SK-N-SH (cell line): ENCODE measurements at regions not wholly inside any gene's neighbourhood (a gene's known extent, or its start where the extent isn't known, plus 50 kb on each side); places are given as distances from the start of the nearest gene placed in this dataset.
A peak's percentile ranks its signal among the peaks of the same experiment; 100 is the strongest.

Experiments
- CTCF ChIA-PET: fragments of 300-600, 350-600 bp; formaldehyde crosslinking; extraction: SDS; loops from one replicate; lab custom pipeline; 2021; lab: Yijun Ruan, JAX
- POLR2A ChIA-PET: fragments of 350-600 bp; sonication (Branson Sonifier 250); formaldehyde crosslinking; extraction: SDS; loops from one replicate; lab custom pipeline; 2020; ENCODE audit warnings: antibody characterized with exemption, inconsistent platforms; lab: Yijun Ruan, JAX
- DNase-seq: peaks from one replicate; pipeline ENCODE4 v3.0.0; 2012
- H2AFZ ChIP-seq: fragments of 200-600 bp; sonication (generic); 2 replicates; pipeline ENCODE4 v1.8.1; 2016; ENCODE audit warnings: antibody characterized with exemption, mild to moderate bottlenecking, low read depth
- H3F3A ChIP-seq: fragments of 200-600 bp; sonication (generic); replicated peaks from 2 replicates; pipeline ENCODE3; 2016; ENCODE audit warnings: antibody characterized with exemption, mild to moderate bottlenecking; ENCODE audit not compliant: insufficient read depth
- H3K27ac ChIP-seq, 2 experiments: fragments of 200-500 bp in 1 of 2; fragments of 200-600 bp in 1 of 2; sonication (Bioruptor generic) in 1 of 2; sonication (generic), shearing (Covaris generic) in 1 of 2; 2 replicates each; pipeline versions ENCODE4 v1.5.1 to v1.6.1; 2014 to 2016; ENCODE audit warnings: low read depth in 2 of 2, inconsistent platforms in 1 of 2, low read length in 1 of 2, mild to moderate bottlenecking in 1 of 2, mixed read lengths in 1 of 2
- H3K27me3 ChIP-seq: fragments of 200-600 bp; sonication (generic), shearing (Covaris generic); 2 replicates; pipeline ENCODE4 v1.6.1; 2016; ENCODE audit warnings: mixed run types; ENCODE audit not compliant: insufficient read depth
- H3K36me3 ChIP-seq, 2 experiments: fragments of 200-500 bp in 1 of 2; fragments of 200-600 bp in 1 of 2; sonication (Bioruptor generic) in 1 of 2; sonication (generic) in 1 of 2; replicated peaks in 1 of 2; 2 replicates each; pipeline versions ENCODE3 to v1.5.1; 2014 to 2016; ENCODE audit warnings: low read length in 1 of 2, mild to moderate bottlenecking in 1 of 2; ENCODE audit not compliant: insufficient read depth in 2 of 2, control insufficient read depth in 1 of 2
- H3K4me1 ChIP-seq, 2 experiments: fragments of 200-500 bp in 1 of 2; fragments of 200-600 bp in 1 of 2; sonication (Bioruptor generic) in 1 of 2; sonication (generic), shearing (Covaris generic) in 1 of 2; 2 replicates each; pipeline versions ENCODE4 v1.5.1 to v1.6.1; 2014 to 2016; ENCODE audit warnings: low read depth in 1 of 2, low read length in 1 of 2, mixed run types in 1 of 2; ENCODE audit not compliant: insufficient read depth in 2 of 2, control insufficient read depth in 1 of 2
- H3K4me2 ChIP-seq: fragments of 200-600 bp; sonication (generic), shearing (Covaris generic); 2 replicates; pipeline ENCODE4 v1.6.1; 2017; ENCODE audit warnings: mixed run types
- H3K4me3 ChIP-seq, 2 experiments: fragments of 200-500 bp in 1 of 2; fragments of 200-600 bp in 1 of 2; sonication (Bioruptor generic) in 1 of 2; sonication (generic), shearing (Covaris generic) in 1 of 2; 2 replicates each; pipeline versions ENCODE4 v1.5.1 to v1.8.1; 2014 to 2016; ENCODE audit warnings: low read depth in 2 of 2, inconsistent platforms in 1 of 2, low read length in 1 of 2, mild to moderate bottlenecking in 1 of 2, mixed read lengths in 1 of 2, moderate library complexity in 1 of 2
- H3K79me2 ChIP-seq: fragments of 200-600 bp; sonication (generic); 2 replicates; pipeline ENCODE4 v1.8.1; 2017; ENCODE audit warnings: mild to moderate bottlenecking; ENCODE audit not compliant: insufficient read depth
- H3K9ac ChIP-seq: fragments of 200-600 bp; sonication (generic); 2 replicates; pipeline ENCODE4 v1.6.1; 2017; ENCODE audit warnings: mixed run types
- H3K9me2 ChIP-seq: fragments of 200-600 bp; sonication (generic); 2 replicates; pipeline ENCODE4 v1.6.1; 2017; ENCODE audit warnings: mixed run types
- H3K9me3 ChIP-seq: fragments of 200-600 bp; sonication (generic); 2 replicates; pipeline ENCODE4 v1.6.1; 2017; ENCODE audit warnings: mixed run types, mild to moderate bottlenecking, moderate library complexity
- H4K20me1 ChIP-seq: fragments of 200-600 bp; sonication (generic); 2 replicates; pipeline ENCODE4 v1.6.1; 2017; ENCODE audit warnings: mild to moderate bottlenecking, mixed run types; ENCODE audit not compliant: insufficient read depth
- CHD2 ChIP-seq: fragments of 150-350 bp; IDR thresholded peaks from 2 replicates; pipeline ENCODE4 v1.6.1; 2018; ENCODE audit warnings: low read length; ENCODE audit not compliant: partially characterized antibody
- ELF1 ChIP-seq: IDR thresholded peaks from 2 replicates; pipeline ENCODE4 v1.4.0; 2012
- EP300 ChIP-seq, 2 experiments: IDR thresholded peaks; 2 replicates each; pipeline versions ENCODE4 v1.4.0 to v1.6.1; 2012; ENCODE audit warnings: borderline replicate concordance in 1 of 2, low read depth in 1 of 2, low read length in 1 of 2
- EZH2phosphoT487 ChIP-seq: fragments of 200-600 bp; sonication (generic); IDR thresholded peaks from 2 replicates; pipeline ENCODE4 v1.6.1; 2017; ENCODE audit warnings: low read depth, mixed run types, mild to moderate bottlenecking, antibody characterized with exemption, moderate library complexity, borderline replicate concordance
- FOSL2 ChIP-seq: IDR thresholded peaks from 2 replicates; pipeline ENCODE4 v1.4.0; 2012; ENCODE audit warnings: low read depth, mild to moderate bottlenecking, moderate library complexity, borderline replicate concordance
- FOXJ3 ChIP-seq: sonication (generic); formaldehyde crosslinking; IDR thresholded peaks from 2 replicates; pipeline ENCODE4 v1.5.1; 2020; ENCODE audit warnings: mild to moderate bottlenecking, missing genetic modification reagents
- FOXM1 ChIP-seq: IDR thresholded peaks from 2 replicates; pipeline ENCODE4 v1.4.0; 2012; ENCODE audit warnings: low read depth, mild to moderate bottlenecking
- MXI1 ChIP-seq: IDR thresholded peaks from 2 replicates; pipeline ENCODE4 v1.6.1; 2012; ENCODE audit warnings: mild to moderate bottlenecking, low read depth, low read length, improper control_type of control experiment
- NRF1 ChIP-seq: IDR thresholded peaks from 2 replicates; pipeline ENCODE4 v1.6.1; 2012; ENCODE audit warnings: low read depth, mild to moderate bottlenecking, low read length
- PBX3 ChIP-seq: IDR thresholded peaks from 2 replicates; pipeline ENCODE4; 2012
- POLR2AphosphoS5 ChIP-seq: IDR thresholded peaks from 2 replicates; pipeline ENCODE4 v1.6.1; 2012; ENCODE audit warnings: low read depth, low read length
- RCOR1 ChIP-seq: fragments of 150-350 bp; IDR thresholded peaks from 2 replicates; pipeline ENCODE4 v1.6.1; 2017; ENCODE audit warnings: antibody characterized with exemption, low read length
- RFX5 ChIP-seq: IDR thresholded peaks from 2 replicates; pipeline ENCODE4 v1.6.1; 2012; ENCODE audit warnings: mild to moderate bottlenecking, improper control_type of control experiment, low read length
- TAF1 ChIP-seq: IDR thresholded peaks from 2 replicates; pipeline ENCODE4 v1.6.1; 2012; ENCODE audit warnings: low read depth, mild to moderate bottlenecking, low read length, moderate library complexity, borderline replicate concordance
- USF2 ChIP-seq: fragments of 150-350 bp; IDR thresholded peaks from 2 replicates; pipeline ENCODE4 v1.6.1; 2017; ENCODE audit warnings: antibody characterized with exemption, low read length, low read depth, borderline replicate concordance
- YY1 ChIP-seq: IDR thresholded peaks from 2 replicates; pipeline ENCODE4 v1.4.0; 2012; ENCODE audit warnings: low read depth, mild to moderate bottlenecking
- ZBTB33 ChIP-seq: IDR thresholded peaks from 2 replicates; pipeline ENCODE4 v1.4.0; 2012; ENCODE audit warnings: low read depth, borderline replicate concordance
- WGBS: methylation state at CpG from one replicate; pipeline ENCODE4 v1.1.6; 2017; ENCODE audit warnings: low lambda C conversion rate; 5-methylcytosine and 5-hydroxymethylcytosine counted together
- TF ChIP-seq, protein P1 (sequence below): IDR thresholded peaks from 2 replicates; pipeline ENCODE4 v1.4.0; 2012; ENCODE audit warnings: low read depth
- TF ChIP-seq, protein P2 (sequence below): fragments of 150-350 bp; IDR thresholded peaks from 2 replicates; pipeline ENCODE4 v1.6.1; 2016; ENCODE audit warnings: mild to moderate bottlenecking, low read depth, low read length
- TF ChIP-seq, protein P3 (sequence below): fragments of 200-600 bp; sonication (generic); IDR thresholded peaks from 2 replicates; pipeline ENCODE4 v1.6.1; 2017; ENCODE audit warnings: antibody characterized with exemption, mild to moderate bottlenecking, moderate library complexity

DNA sequence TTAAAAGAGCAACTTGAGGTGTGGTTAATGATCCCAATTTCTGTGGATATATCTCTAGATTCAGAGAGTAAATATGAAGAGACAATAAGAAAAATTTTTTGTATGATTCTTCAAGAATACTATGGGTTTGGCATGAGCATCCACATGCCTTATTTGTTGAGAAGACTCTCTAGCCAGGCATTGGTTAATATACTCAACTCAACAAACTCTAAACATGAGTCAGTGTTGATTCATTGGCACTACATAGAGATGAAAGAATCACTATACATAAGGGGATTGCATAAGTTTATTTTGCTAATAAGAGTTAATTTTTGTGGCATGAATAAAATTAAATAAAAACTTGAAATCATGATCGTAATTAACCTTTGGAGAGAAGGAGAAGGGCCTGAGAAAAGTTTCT lies 930.2 kb upstream of the LRRTM1 start (continued):
- TF ChIP-seq MXI1 = no peak
- TF ChIP-seq, protein P1, sequence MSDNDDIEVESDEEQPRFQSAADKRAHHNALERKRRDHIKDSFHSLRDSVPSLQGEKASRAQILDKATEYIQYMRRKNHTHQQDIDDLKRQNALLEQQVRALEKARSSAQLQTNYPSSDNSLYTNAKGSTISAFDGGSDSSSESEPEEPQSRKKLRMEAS = no peak
- no peak for TF ChIP-seq CHD2
- TF ChIP-seq EZH2phosphoT487 = no peak
- TF ChIP-seq, all 33 proteins: peak for 0

DNA sequence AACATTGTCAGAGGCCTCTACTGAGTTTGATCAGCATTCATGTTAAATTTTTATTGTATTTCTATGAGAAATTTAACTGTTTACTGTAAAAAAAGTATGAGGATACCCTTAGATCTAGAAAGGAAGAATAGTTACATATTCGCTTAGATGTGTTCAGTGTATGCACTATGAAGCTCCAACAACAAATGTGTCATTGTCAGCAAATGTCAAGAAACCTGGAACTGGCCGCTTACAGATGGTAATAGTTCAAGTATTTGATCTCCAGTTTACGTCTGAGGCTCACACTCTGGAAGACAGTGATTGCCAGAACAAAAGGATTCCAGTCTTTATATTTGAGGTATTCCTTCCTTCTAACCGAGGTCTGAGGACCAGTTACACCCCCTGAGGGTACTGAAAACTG lies 921.2 kb upstream of the LRRTM1 start:
- H2AFZ ChIP-seq = 0 out of 2 replicates have a peak overlapping the region, but pooled peaks have one; percentile 35
- POLR2A ChIA-PET = no interaction called here

More for the DNA sequence above, 921.2 kb upstream of the LRRTM1 start:
- no peak overlapping the region for H3K4me2 ChIP-seq
- no peak for TF ChIP-seq TAF1
- no peak for TF ChIP-seq EP300 (IDR thresholded peaks at IDR 0.05; ENCODE audit: borderline replicate concordance in 1 of 2, low read depth in 1 of 2, low read length in 1 of 2)
- no peak for TF ChIP-seq ELF1
- TF ChIP-seq, protein P2, sequence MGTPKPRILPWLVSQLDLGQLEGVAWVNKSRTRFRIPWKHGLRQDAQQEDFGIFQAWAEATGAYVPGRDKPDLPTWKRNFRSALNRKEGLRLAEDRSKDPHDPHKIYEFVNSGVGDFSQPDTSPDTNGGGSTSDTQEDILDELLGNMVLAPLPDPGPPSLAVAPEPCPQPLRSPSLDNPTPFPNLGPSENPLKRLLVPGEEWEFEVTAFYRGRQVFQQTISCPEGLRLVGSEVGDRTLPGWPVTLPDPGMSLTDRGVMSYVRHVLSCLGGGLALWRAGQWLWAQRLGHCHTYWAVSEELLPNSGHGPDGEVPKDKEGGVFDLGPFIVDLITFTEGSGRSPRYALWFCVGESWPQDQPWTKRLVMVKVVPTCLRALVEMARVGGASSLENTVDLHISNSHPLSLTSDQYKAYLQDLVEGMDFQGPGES = no peak
- TF ChIP-seq FOSL2 = no peak
- no peak for TF ChIP-seq RFX5
- no peak for TF ChIP-seq ZBTB33
- TF ChIP-seq YY1 = no peak
- TF ChIP-seq RCOR1 = no peak
- no peak for TF ChIP-seq PBX3
- TF ChIP-seq, protein P3, sequence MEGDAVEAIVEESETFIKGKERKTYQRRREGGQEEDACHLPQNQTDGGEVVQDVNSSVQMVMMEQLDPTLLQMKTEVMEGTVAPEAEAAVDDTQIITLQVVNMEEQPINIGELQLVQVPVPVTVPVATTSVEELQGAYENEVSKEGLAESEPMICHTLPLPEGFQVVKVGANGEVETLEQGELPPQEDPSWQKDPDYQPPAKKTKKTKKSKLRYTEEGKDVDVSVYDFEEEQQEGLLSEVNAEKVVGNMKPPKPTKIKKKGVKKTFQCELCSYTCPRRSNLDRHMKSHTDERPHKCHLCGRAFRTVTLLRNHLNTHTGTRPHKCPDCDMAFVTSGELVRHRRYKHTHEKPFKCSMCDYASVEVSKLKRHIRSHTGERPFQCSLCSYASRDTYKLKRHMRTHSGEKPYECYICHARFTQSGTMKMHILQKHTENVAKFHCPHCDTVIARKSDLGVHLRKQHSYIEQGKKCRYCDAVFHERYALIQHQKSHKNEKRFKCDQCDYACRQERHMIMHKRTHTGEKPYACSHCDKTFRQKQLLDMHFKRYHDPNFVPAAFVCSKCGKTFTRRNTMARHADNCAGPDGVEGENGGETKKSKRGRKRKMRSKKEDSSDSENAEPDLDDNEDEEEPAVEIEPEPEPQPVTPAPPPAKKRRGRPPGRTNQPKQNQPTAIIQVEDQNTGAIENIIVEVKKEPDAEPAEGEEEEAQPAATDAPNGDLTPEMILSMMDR = no peak
- TF ChIP-seq, protein P1 = no peak
- TF ChIP-seq NRF1 = no peak
- no peak for TF ChIP-seq FOXJ3 (CRISPR knock-in tag)
- TF ChIP-seq CHD2 = no peak
- no peak for TF ChIP-seq FOXM1
- no peak for TF ChIP-seq USF2
- TF ChIP-seq POLR2AphosphoS5 = no peak
- no peaks in the 10 kb centered on the region for H3K36me3 ChIP-seq
- CTCF ChIA-PET = no interaction called here
- no peak overlapping the region for H3K9ac ChIP-seq
- no peaks in the 10 kb centered on the region; the same call in 1 of the 2 replicates for H3K9me3 ChIP-seq
- WGBS = 3% methylated on average over 4 of the region's 4 CpGs
- no peaks in the 10 kb centered on the region for H3F3A ChIP-seq
- no peaks in the 10 kb centered on the region for H3K4me1 ChIP-seq
- no peaks in the 10 kb centered on the region for H3K27me3 ChIP-seq
- no peaks in the 10 kb centered on the region for H3K9me2 ChIP-seq
- no peaks in the 10 kb centered on the region for H3K79me2 ChIP-seq
- H4K20me1 ChIP-seq = no peaks in the 10 kb centered on the region
- H3K4me3 ChIP-seq = no peak overlapping the region
- H3K27ac ChIP-seq = no peak overlapping the region
- DNase-seq = no peak
